ENCODE measurements at regions not wholly inside any gene's neighbourhood (a gene's known extent, or its start where the extent isn't known, plus 50 kb on each side); places are given as distances from the start of the nearest gene placed in this dataset.

DNA sequence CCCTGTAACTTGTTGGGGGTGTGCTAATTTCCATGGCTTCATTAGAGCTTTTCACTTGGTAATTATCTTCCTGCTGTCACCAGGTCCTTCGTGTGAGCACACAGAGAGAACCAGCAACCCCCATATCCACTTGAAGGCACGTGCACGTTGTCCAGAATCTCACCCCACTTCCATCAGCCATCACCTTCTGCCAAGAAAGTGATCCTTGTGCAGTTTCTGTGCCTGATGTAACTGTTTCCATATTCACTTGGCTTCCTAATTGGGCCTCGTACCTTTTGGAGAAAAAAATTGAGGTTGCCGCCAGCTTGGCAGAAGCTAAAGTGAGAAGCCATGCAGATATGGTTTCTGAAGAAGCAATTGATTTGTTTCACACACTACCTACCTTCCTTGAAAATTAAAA lies 153.7 kb upstream of the TSHZ2 start:
- no peak for DNase-seq (ENCODE audit: low read depth)

GRCh38 chr20:52817981-52818380 lies 154.2 kb upstream of the TSHZ2 start:
- no peak for DNase-seq (ENCODE audit: low read depth)

DNA sequence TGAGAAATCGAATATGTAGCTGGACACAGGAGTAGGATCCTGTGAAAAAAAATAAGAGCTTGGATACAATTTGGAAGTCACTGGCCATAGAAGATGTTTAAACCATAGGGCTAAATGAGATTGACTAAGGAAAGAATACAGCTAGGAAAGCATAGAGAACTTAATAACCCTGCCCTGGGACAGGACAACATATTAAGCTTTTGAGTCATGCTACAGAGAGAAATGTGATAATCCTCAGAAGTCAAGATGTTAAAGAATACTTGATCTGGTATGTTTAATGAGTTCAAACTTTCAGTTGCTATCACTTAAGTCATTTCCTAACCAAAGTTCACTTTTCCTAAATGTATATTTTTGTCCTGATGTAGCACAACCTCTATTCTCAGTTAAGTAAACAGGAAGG lies 154.6 kb upstream of the TSHZ2 start:
- no peak for DNase-seq (ENCODE audit: low read depth)

DNA sequence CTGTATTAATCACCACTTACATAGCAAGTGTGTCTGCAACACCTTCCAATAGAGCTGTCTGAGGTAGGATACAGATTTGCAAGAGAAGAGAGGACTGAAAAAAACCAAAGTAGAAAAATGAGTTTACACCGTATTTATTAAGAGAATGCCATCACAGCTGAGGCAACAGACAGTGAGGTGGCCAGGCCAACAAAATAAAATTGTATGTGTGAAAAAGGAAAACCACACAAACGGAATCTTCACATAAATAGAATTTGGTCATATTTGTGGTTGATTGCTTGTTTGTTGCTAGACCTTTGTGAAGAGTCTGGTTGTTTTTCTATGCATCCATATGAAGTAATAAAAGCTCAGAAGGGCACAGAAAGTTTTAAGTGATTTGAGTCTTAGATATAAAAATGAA lies 157.8 kb upstream of the TSHZ2 start:
- no peak for DNase-seq (ENCODE audit: low read depth)

DNA sequence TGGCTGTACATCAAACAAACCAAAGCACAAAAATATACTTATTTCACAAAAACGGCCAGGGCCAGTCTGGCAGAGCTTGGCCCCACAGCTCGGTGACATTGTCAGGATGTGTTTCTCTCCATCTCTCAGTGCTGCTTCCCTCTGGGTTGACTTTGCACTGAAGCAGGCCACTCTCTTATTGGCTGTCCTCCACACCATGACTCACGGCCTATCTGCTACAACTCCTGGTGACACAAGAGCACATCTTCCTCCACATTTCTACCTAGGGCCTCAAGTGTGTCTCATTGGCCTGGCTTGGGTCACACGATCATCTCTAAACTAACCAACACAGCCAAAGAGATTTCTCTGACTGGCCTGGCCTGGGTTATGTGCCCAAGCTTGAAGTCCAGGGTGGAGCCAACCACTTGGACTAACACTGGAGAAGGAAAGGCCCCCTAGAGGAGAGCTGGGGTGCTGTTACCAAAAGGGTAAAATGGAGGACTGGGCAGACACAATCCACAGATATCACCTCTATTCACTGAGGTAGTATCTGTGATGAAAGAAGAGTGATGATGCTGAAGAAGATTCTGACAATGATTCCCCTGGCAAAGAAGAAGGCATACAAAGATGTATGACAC lies 159.8 kb upstream of the TSHZ2 start:
- DNase-seq (ENCODE audit: low read depth): no peak

DNA sequence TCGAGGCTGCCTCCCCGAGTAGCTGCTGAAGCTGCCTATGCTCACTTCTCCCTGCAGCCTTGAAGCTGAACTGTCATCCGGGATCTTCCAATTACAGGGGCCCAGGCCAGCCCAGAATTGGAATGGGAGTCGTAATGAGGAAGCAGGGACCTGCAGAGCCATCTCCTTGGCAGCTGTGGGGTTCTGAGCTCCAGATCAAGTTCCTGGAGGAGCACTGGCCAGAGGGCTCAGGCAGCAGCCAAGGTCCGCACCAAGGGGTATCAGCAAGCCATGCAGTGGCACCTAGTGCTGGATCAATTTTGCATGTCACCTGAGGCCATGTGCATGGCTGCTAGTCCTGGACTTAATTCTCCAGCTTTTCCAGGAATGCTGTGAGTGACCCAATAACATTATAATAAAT lies 163.2 kb upstream of the TSHZ2 start:
- DNase-seq (ENCODE audit: low read depth): no peak

DNA sequence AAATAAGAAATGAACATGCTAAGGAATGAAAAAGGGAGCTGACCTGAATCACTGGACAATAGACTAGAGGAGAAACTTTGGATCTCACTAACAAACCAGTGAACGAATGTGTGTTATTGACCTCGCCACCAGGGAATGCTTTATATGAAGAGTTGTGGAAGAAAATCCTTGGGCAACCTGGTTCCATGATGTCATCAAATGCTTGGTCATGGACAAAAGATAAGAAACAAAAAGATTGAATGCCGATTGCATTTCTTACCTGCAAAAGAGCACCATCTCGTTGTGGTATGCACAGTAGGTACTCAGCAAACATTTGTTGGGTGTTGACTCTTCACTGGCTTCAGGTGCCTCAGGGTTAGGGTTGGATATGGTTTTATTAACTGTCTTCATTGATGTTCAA lies 165.2 kb upstream of the TSHZ2 start:
- no peak for DNase-seq (ENCODE audit: low read depth)

DNA sequence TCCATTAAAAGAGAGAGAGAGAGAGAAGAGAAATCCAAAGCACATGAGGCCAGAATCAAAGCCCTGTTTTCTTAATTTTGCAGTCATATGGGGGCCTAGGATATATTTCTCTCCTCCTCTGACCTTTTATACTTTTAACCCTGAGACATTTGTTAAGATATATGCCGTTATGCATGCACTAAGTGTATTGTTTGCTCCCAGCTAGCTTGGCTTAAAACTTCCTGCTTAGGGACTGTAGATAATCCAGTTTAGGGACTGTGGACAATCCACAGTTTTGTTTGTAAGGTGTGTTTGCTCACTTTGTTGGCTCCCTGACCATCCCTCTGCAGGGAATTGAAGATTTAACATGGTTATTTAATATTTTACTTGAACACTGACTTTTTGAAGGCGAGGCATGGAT lies 166.3 kb upstream of the TSHZ2 start:
- DNase-seq (ENCODE audit: low read depth): no peak

DNA sequence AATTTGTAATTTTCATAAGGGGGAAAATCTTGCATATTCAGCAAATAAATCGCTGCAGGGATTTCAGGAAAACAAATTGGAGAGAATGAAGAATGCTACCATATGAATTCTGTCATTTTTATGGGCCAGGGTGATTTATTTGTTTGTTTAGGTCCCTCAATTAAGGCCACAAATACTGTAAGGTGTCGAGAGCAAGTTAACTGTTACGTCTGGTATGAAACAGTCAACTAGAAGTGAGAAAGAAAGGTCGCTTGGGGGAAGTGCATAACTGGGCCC lies 166.9 kb upstream of the TSHZ2 start:
- DNase-seq (ENCODE audit: low read depth): no peak

GRCh38 chr20:52804497-52805295 lies 167.5 kb upstream of the TSHZ2 start:
- DNase-seq (ENCODE audit: low read depth): no peak

- DNase-seq (ENCODE audit: low read depth): no peak
Measured at GRCh38 chr20:52801628-52802006, 170.5 kb upstream of the TSHZ2 start.

- no peak for DNase-seq (ENCODE audit: low read depth)
Measured at GRCh38 chr20:52800734-52801627, 171.2 kb upstream of the TSHZ2 start.

DNA sequence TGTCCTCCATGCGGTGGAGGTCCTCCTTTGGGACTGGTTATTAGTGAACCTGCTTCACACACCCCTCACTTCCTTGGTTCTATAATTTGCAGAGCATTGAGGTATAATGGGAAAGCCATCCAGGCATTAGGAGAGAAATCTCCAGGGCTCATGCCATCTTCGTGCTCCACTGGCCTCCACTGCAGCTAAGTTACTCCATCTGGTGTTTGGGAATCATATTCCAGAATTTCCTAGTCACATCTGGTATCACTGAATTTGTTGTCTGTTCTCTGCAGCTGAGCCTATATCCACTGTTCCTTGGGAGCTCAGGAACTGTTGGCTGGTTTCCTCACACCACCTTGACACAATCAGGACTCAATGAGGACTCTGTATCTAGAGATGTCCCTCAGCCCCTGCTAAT lies 173.0 kb upstream of the TSHZ2 start:
- no peak for DNase-seq (ENCODE audit: low read depth)

DNA sequence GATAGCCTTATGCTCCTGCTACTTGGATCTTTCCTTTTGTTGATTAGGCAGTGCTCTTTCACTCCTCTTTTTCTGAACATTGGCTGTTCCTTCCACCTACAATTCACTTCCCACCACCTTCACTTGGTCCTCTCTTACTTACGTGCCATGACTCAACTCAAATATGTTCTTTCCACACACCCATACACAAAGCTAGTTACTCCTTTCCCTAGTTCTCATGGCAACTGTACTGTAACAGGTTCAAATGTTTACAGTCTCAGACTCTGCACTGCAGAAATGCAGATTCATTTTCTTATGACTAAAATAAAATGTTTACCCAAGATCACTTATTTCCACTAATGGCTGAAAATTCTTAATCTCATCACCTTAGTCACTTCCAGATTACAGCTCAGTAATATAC lies 174.0 kb upstream of the TSHZ2 start:
- DNase-seq (ENCODE audit: low read depth): no peak

- no peak for DNase-seq (ENCODE audit: low read depth)
Measured at GRCh38 chr20:52794853-52795252, 177.3 kb upstream of the TSHZ2 start.

DNA sequence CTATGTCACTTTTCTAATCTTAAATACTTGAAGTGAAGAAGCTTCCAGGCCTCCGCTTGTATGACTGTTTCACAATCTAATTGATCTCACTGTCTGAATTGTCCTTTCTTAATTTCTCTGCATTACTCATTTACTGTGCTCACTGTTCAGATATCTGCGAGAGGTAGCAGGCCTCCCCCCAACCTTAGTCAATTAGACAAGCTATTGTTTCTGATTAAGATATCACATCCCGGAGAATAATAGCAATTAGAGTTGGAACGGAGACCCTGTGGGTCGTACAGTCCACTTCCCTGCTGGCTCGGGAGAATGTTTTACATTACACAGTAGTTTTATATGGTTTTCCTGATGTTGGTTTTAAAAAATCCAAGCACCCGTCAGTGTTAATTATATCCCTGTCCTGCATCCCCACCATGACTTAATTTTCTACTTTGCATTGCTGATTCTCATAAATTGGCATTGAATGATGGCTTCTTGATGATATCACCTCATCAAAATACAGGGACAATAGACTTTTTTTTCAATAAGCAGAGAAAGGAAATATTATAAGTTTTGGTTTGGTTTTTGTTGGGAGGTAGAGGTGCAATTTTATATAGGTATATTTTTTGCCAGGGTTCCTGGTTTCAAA lies 178.7 kb upstream of the TSHZ2 start:
- DNase-seq (ENCODE audit: low read depth): no peak

- DNase-seq (ENCODE audit: low read depth): no peak
Measured at GRCh38 chr20:52791091-52791490, 181.1 kb upstream of the TSHZ2 start.

DNA sequence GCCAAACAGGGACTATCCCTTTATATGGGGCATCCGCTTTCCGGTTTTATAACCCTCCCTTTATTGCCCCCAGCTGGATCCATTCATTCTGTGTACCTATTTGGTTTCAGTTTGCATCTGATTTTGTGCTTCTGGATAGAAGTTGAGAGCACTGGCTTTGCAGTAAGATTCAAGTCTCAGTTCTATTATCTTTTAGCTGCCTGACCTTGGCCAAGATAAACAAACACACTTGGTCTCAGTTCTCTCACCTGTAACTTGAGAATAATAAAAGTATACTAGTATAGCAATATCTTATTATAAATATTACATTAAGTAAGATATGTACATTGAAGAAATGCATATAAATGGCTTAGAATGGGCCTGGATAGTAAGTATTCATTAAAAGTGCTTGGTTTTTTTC lies 182.4 kb upstream of the TSHZ2 start:
- DNase-seq (ENCODE audit: low read depth): no peak

- DNase-seq (ENCODE audit: low read depth): no peak
Measured at GRCh38 chr20:52787962-52788361, 184.2 kb upstream of the TSHZ2 start.

GRCh38 chr20:52787216-52787615 lies 184.9 kb upstream of the TSHZ2 start:
- no peak for DNase-seq (ENCODE audit: low read depth)

- no peak for DNase-seq (ENCODE audit: low read depth)
Measured at GRCh38 chr20:52785679-52786078, 186.5 kb upstream of the TSHZ2 start.

GRCh38 chr20:52783769-52784168 lies 188.4 kb upstream of the TSHZ2 start:
- no peak for DNase-seq (ENCODE audit: low read depth)

- DNase-seq (ENCODE audit: low read depth): no peak
Measured at GRCh38 chr20:52780462-52780861, 191.7 kb upstream of the TSHZ2 start.

Measured in amniotic epithelial cell (primary cell).